Loucy (cell line): ENCODE measurements at regions not wholly inside any gene's neighbourhood (a gene's known extent, or its start where the extent isn't known, plus 50 kb on each side); places are given as distances from the start of the nearest gene placed in this dataset.

Experiments
- EZH2phosphoT487 ChIP-seq: fragments of 200-600 bp; IDR thresholded peaks from 2 replicates; pipeline ENCODE4 v1.6.1; 2018; ENCODE audit warnings: antibody characterized with exemption, mild to moderate bottlenecking, moderate library complexity, borderline replicate concordance
- TF ChIP-seq, protein P1 (sequence below): fragments of 200-600 bp; sonication (generic); conservative IDR thresholded peaks from 2 replicates; pipeline ENCODE4 v1.5.1; 2014; ENCODE audit warnings: mild to moderate bottlenecking, antibody characterized with exemption, low read length

DNA sequence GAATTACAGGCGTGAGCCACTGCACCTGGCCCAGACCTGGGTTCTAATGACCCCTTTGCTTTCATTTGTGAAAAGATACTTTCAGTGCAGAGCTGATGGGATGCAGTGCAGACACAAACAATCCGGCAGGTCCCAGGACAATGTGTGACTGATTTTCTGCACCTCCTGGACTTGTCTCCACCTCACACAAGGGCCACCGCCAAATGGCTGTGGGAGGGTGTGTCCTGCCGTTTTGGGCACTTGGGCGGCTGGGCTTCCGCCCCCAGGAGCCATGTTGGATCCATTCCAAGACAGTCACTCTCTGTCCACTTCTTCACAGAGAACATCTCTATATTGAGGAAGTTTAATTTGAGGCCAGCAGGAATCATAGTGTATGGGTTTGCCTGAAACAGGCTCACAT is 112.3 kb upstream of the ZNF507 start:
- TF ChIP-seq, protein P1, sequence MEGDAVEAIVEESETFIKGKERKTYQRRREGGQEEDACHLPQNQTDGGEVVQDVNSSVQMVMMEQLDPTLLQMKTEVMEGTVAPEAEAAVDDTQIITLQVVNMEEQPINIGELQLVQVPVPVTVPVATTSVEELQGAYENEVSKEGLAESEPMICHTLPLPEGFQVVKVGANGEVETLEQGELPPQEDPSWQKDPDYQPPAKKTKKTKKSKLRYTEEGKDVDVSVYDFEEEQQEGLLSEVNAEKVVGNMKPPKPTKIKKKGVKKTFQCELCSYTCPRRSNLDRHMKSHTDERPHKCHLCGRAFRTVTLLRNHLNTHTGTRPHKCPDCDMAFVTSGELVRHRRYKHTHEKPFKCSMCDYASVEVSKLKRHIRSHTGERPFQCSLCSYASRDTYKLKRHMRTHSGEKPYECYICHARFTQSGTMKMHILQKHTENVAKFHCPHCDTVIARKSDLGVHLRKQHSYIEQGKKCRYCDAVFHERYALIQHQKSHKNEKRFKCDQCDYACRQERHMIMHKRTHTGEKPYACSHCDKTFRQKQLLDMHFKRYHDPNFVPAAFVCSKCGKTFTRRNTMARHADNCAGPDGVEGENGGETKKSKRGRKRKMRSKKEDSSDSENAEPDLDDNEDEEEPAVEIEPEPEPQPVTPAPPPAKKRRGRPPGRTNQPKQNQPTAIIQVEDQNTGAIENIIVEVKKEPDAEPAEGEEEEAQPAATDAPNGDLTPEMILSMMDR, result no peak
- TF ChIP-seq EZH2phosphoT487, result no peak
